Lung (tissue), 11 donors: ENCODE measurements at regions not wholly inside any gene's neighbourhood (a gene's known extent, or its start where the extent isn't known, plus 50 kb on each side); places are given as distances from the start of the nearest gene placed in this dataset.

Source experiments
- ATAC-seq: fragments of 200-7000 bp; cut with Tn5 transposase; one replicate; pipeline ENCODE4 v1.9.1; 2020; ENCODE audit warnings: moderate number of reproducible peaks; ENCODE audit not compliant: insufficient read depth, low FRiP score
- DNase-seq, 3 donors: peaks; one replicate each; pipeline ENCODE4 v3.0.0-alpha.2; 2013 to 2017
- H3K27ac ChIP-seq, 2 donors: one replicate each; pipeline ENCODE4 v1.5.1; 2013; ENCODE audit warnings: mild to moderate bottlenecking in 2 of 2, moderate library complexity in 2 of 2, control low read depth in 1 of 2, inconsistent platforms in 1 of 2, low read depth in 1 of 2, low read length in 1 of 2
- H3K27me3 ChIP-seq, 3 donors: one replicate each; pipeline ENCODE4 v1.5.1; 2013; ENCODE audit warnings: low read length in 2 of 3; ENCODE audit not compliant: control insufficient read depth in 3 of 3, insufficient read depth in 3 of 3
- H3K36me3 ChIP-seq, 4 donors: one replicate each; pipeline ENCODE4 v1.5.1; 2013; ENCODE audit warnings: low read length in 4 of 4, mild to moderate bottlenecking in 1 of 4, moderate library complexity in 1 of 4; ENCODE audit not compliant: control insufficient read depth in 4 of 4, insufficient read depth in 4 of 4
- H3K4me1 ChIP-seq, 5 donors: one replicate each; pipeline ENCODE4 v1.5.1; 2013; ENCODE audit warnings: low read length in 5 of 5, mild to moderate bottlenecking in 2 of 5, moderate library complexity in 1 of 5; ENCODE audit not compliant: control insufficient read depth in 5 of 5, insufficient read depth in 5 of 5
- H3K4me3 ChIP-seq: one replicate; pipeline ENCODE4 v1.5.1; 2013; ENCODE audit warnings: mild to moderate bottlenecking, control low read depth, moderate library complexity
- H3K9ac ChIP-seq, 2 donors: one replicate each; pipeline ENCODE4 v1.5.1; 2013; ENCODE audit warnings: low read length in 2 of 2, control low read depth in 1 of 2; ENCODE audit not compliant: insufficient read depth in 1 of 2
- H3K9me3 ChIP-seq, 4 donors: one replicate each; pipeline ENCODE4 v1.5.1; 2013; ENCODE audit warnings: low read length in 3 of 4, mild to moderate bottlenecking in 1 of 4, moderate library complexity in 1 of 4; ENCODE audit not compliant: control insufficient read depth in 4 of 4, insufficient read depth in 3 of 4
- WGBS, 2 donors: extraction: QIAGEN DNeasy Blood & Tissue Kit; methylation state at CpG; one replicate each; pipeline ENCODE4 v1.1.7; 2013; 5-methylcytosine and 5-hydroxymethylcytosine counted together
- TF ChIP-seq, protein P1 (sequence below): IDR thresholded peaks from 2 replicates; pipeline ENCODE4 v1.5.1; 2012; ENCODE audit warnings: mild to moderate bottlenecking; ENCODE audit errors: control extremely low read depth, extremely low read depth
- donor health status: control.
- donor health status: control.
- donor health status: Bipolar disorder and iron deficiency.
- donor health status: healthy.
- donor health status: DM: yes; HTN: yes; CAD: no.

DNA sequence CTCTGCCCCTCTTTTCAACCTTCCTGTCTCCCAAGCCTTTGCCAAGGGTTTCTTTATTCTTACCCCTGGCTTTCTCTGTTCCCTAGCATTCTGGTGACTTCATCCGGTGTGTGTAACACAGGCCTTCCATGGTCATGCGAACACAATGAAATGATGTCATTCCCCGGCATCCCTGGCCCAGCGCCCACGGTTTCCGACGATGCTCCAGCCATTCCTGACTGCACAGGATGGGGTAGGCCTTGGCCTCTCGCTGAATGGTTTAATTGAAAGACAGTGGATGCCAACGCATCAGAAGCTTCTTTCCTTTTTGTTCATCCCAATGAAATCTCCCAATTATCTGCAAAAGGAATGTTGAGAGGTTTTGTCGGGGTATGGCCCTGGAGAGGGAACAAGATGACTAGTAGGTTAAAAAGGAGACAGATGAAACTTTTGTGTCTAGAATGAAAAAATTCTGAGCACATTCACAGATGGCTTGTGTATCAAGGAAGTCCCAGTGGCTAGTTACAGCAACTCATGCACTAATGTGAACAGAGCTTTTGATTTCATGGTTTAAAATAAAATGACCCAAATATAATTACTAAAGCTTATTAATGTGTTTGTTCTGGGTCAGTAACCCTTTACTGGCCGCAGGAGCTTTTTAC, 655.0 kb downstream of the QKI start:
- Histone ChIP-seq H3K9me3 (no peaks in the 10 kb centered on the region), H3K4me1 (peaks cover 0 to 3% (median 0%) of the 10 kb centered on the region in 5 donors), H3K36me3 (no peaks in the 10 kb centered on the region), H3K27me3 (no peaks in the 10 kb centered on the region), H3K27ac (peak overlapping the region; percentile 35 to 36), H3K9ac (no peak overlapping the region), H3K4me3 (no peak overlapping the region)
- 69 to 78% methylated on average over 11 of the region's 11 CpGs for WGBS, 2 donors
- ATAC-seq (no peak), DNase-seq (peak; percentile 41 to 68 (median 46))
- TF ChIP-seq, protein P1, sequence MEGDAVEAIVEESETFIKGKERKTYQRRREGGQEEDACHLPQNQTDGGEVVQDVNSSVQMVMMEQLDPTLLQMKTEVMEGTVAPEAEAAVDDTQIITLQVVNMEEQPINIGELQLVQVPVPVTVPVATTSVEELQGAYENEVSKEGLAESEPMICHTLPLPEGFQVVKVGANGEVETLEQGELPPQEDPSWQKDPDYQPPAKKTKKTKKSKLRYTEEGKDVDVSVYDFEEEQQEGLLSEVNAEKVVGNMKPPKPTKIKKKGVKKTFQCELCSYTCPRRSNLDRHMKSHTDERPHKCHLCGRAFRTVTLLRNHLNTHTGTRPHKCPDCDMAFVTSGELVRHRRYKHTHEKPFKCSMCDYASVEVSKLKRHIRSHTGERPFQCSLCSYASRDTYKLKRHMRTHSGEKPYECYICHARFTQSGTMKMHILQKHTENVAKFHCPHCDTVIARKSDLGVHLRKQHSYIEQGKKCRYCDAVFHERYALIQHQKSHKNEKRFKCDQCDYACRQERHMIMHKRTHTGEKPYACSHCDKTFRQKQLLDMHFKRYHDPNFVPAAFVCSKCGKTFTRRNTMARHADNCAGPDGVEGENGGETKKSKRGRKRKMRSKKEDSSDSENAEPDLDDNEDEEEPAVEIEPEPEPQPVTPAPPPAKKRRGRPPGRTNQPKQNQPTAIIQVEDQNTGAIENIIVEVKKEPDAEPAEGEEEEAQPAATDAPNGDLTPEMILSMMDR = no peak

DNA sequence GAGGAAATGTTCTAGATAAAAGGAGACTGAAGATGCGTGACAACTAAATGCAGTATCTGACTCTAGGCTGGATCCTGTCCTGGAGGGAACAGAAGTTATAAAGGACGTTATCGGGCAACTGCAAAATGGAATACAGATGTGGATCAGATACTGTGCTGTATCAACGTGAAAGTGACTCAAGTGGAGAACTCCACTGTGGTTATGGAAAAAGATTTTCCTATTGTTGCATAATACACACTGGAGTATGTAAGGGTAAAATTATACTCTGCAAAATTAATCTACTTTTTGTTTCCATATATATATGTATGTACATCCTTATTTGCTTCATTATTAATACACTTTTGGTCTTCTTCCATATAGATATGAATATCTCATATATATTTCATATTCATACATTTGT, 654.0 kb downstream of the QKI start:
- H3K27ac ChIP-seq = no peak overlapping the region
- no peaks in the 10 kb centered on the region for H3K27me3 ChIP-seq
- DNase-seq = no peak
- TF ChIP-seq, protein P1 = no peak
- H3K9me3 ChIP-seq = no peaks in the 10 kb centered on the region
- H3K36me3 ChIP-seq = no peaks in the 10 kb centered on the region
- H3K4me1 ChIP-seq = peaks cover 0 to 3% (median 0%) of the 10 kb centered on the region in 5 donors
- WGBS, 2 donors = 86 to 90% methylated on average over 4 of the region's 4 CpGs
- no peak overlapping the region for H3K9ac ChIP-seq
- ATAC-seq = no peak
- no peak overlapping the region for H3K4me3 ChIP-seq

DNA sequence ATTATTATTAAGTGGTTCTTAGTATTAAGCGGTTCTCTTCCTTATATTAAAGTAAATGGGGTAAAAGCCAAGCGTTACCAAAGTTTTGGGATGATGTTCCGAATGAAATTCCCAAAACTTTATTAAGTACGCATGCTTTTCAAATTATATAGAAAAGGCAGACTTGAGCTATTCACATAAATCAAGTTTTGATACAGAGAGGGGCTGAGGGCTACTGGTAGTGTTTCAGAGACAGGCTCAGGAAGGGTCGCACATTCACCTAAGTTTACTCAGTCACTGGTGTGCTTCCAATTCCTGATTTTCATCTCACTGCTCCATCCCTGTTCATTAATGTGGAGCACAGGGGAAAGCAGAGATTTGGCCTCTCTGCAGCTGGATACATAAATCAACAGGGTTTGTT, 652.2 kb downstream of the QKI start:
- no peak overlapping the region for H3K9ac ChIP-seq
- H3K27me3 ChIP-seq = no peaks in the 10 kb centered on the region
- H3K9me3 ChIP-seq = no peaks in the 10 kb centered on the region
- ATAC-seq (no peak), DNase-seq (no peak)
- H3K4me1 ChIP-seq = peaks cover 0 to 8% (median 0%) of the 10 kb centered on the region in 5 donors
- TF ChIP-seq, protein P1 = no peak
- no peak overlapping the region for H3K27ac ChIP-seq
- no peaks in the 10 kb centered on the region for H3K36me3 ChIP-seq
- WGBS, 2 donors = 91 to 95% methylated on average over 5 of the region's 5 CpGs
- H3K4me3 ChIP-seq = no peak overlapping the region

DNA sequence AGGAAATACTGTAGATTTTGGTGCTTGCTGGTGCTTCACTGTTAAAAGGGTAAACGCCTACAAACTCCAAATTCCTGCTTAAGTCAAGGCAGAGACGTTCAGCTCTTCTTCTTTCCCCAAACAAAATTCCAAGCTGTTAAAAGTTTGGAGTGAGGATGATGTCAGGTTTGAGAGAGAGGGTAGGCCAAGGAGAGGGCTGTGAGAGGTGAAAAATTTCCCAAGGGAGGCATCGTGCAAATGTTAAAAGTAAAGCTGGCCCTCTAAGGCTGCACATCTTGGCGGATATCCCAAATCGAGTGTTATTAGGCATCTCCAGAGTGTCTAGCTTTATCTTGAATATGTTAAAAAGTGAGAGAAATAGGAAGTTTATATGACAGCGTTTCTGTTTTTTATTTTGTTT, 651.8 kb downstream of the QKI start:
- TF ChIP-seq, protein P1 = no peak
- no peak overlapping the region for H3K4me3 ChIP-seq
- ATAC-seq (no peak), DNase-seq (no peak)
- H3K9me3 ChIP-seq = no peaks in the 10 kb centered on the region
- H3K27me3 ChIP-seq = no peaks in the 10 kb centered on the region
- H3K4me1 ChIP-seq = peaks cover 0 to 8% (median 0%) of the 10 kb centered on the region in 5 donors
- no peaks in the 10 kb centered on the region for H3K36me3 ChIP-seq
- H3K27ac ChIP-seq = no peak overlapping the region
- no peak overlapping the region for H3K9ac ChIP-seq
- WGBS, 2 donors = 64 to 78% methylated on average over 6 of the region's 6 CpGs
